DOHH2 (cell line): ENCODE measurements at regions not wholly inside any gene's neighbourhood (a gene's known extent, or its start where the extent isn't known, plus 50 kb on each side); places are given as distances from the start of the nearest gene placed in this dataset.

Experiments
- H3F3A ChIP-seq: fragments of 200-600 bp; sonication (generic), shearing (Covaris generic); 2 replicates; pipeline ENCODE4 v1.6.0; 2016; ENCODE audit warnings: antibody characterized with exemption, mild to moderate bottlenecking; ENCODE audit not compliant: control insufficient read depth, insufficient read depth
- H3K27ac ChIP-seq: fragments of 200-600 bp; sonication (generic); 2 replicates; pipeline ENCODE4 v1.5.1; 2014; ENCODE audit warnings: low read depth, mild to moderate bottlenecking, low read length, moderate library complexity
- H3K27me3 ChIP-seq: fragments of 200-600 bp; sonication (generic); 2 replicates; pipeline ENCODE4 v1.6.1; 2014; ENCODE audit warnings: mild to moderate bottlenecking, low read length, mixed read lengths; ENCODE audit not compliant: control insufficient read depth
- H3K36me3 ChIP-seq: fragments of 200-600 bp; sonication (generic); 2 replicates; pipeline ENCODE4 v1.6.1; 2014; ENCODE audit warnings: mild to moderate bottlenecking, low read length, moderate library complexity, mixed read lengths; ENCODE audit not compliant: control insufficient read depth
- H3K4me1 ChIP-seq: fragments of 200-600 bp; sonication (generic); 2 replicates; pipeline ENCODE4 v1.6.1; 2014; ENCODE audit warnings: mild to moderate bottlenecking, low read length, mixed read lengths; ENCODE audit not compliant: control insufficient read depth
- H3K4me2 ChIP-seq: fragments of 200-600 bp; sonication (generic); 2 replicates; pipeline ENCODE4 v1.6.0; 2014; ENCODE audit warnings: mild to moderate bottlenecking, low read length, moderate library complexity
- H3K4me3 ChIP-seq: fragments of 200-600 bp; sonication (generic); 2 replicates; pipeline ENCODE4 v1.5.1; 2014; ENCODE audit warnings: mild to moderate bottlenecking, low read length, mixed read lengths
- H3K79me2 ChIP-seq: fragments of 200-600 bp; sonication (generic); 2 replicates; pipeline ENCODE4 v1.6.1; 2014; ENCODE audit warnings: mild to moderate bottlenecking, low read length, mixed read lengths; ENCODE audit not compliant: control insufficient read depth
- H3K9me2 ChIP-seq: fragments of 200-600 bp; sonication (generic); replicated peaks from 2 replicates; pipeline ENCODE4 v1.6.1; 2014; ENCODE audit warnings: mild to moderate bottlenecking, low read length, mixed read lengths; ENCODE audit not compliant: control insufficient read depth
- H3K9me3 ChIP-seq: fragments of 200-600 bp; sonication (generic); 2 replicates; pipeline ENCODE4 v1.6.1; 2014; ENCODE audit warnings: antibody characterized with exemption, low read length, mixed read lengths; ENCODE audit not compliant: control insufficient read depth, insufficient read depth
- H4K20me1 ChIP-seq: fragments of 200-600 bp; sonication (generic); 2 replicates; pipeline ENCODE4 v1.6.0; 2014; ENCODE audit warnings: low read depth, mild to moderate bottlenecking, antibody characterized with exemption, low read length, moderate library complexity; ENCODE audit not compliant: control insufficient read depth, insufficient read depth
- EZH2phosphoT487 ChIP-seq: fragments of 200-600 bp; sonication (generic); IDR thresholded peaks from 2 replicates; pipeline ENCODE4 v1.6.1; 2017; ENCODE audit warnings: borderline replicate concordance, mild to moderate bottlenecking, antibody characterized with exemption, low read length, moderate library complexity, mixed read lengths
- TF ChIP-seq, protein P1 (sequence below): fragments of 200-600 bp; sonication (generic); IDR thresholded peaks from one replicate; pipeline ENCODE4 v1.5.1; 2014; ENCODE audit warnings: antibody characterized with exemption, mild to moderate bottlenecking, low read depth, low read length; ENCODE audit not compliant: poor library complexity, severe bottlenecking

DNA sequence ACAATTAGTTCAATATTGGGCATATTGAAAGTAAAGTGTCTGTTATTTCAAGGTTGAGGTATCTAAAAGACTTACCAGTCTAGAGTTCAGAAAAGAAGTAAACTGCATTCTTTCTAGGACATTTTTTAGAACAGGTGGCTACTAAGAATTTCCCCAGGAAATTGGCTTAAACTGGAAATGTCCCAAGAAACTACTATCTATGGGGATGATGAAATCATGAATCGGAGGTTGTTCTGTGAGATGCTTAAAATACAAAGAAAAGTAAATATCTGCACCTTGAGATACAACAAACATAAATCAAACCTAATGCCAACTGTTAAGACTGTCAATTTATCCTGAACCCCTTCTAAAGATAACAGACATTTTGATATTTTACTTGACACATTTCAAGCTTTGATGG lies 226.5 kb upstream of the NREP start:
- TF ChIP-seq, protein P1, sequence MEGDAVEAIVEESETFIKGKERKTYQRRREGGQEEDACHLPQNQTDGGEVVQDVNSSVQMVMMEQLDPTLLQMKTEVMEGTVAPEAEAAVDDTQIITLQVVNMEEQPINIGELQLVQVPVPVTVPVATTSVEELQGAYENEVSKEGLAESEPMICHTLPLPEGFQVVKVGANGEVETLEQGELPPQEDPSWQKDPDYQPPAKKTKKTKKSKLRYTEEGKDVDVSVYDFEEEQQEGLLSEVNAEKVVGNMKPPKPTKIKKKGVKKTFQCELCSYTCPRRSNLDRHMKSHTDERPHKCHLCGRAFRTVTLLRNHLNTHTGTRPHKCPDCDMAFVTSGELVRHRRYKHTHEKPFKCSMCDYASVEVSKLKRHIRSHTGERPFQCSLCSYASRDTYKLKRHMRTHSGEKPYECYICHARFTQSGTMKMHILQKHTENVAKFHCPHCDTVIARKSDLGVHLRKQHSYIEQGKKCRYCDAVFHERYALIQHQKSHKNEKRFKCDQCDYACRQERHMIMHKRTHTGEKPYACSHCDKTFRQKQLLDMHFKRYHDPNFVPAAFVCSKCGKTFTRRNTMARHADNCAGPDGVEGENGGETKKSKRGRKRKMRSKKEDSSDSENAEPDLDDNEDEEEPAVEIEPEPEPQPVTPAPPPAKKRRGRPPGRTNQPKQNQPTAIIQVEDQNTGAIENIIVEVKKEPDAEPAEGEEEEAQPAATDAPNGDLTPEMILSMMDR: no peak
- no peak for TF ChIP-seq EZH2phosphoT487
- H3K4me3 ChIP-seq: no peak overlapping the region

DNA sequence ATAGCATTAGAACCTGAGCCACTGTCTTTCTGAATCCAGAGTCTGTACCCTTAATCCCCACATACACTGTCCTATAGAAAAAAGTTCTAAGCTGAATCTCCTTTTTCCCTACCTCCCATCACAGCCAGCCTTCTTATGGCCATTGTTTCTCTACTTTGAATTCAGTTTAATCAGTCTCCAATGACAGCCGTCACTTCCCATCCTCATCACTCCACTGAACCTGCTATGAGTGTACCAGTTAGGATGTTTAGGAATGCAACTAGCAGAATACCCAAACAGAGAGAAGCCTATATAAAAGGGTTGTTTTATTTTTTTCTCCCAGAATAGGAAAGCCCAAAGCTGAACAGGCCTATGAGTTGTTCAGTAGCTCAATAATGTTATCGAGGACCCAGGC lies 220.4 kb upstream of the NREP start:
- H3K4me3 ChIP-seq: no peak overlapping the region
- H3K4me2 ChIP-seq: no peak overlapping the region
- no peak overlapping the region for H3K27ac ChIP-seq
- H3K27me3 ChIP-seq: peaks cover 4% of the 10 kb centered on the region
- H3K36me3 ChIP-seq: no peaks in the 10 kb centered on the region
- H3F3A ChIP-seq: no peaks in the 10 kb centered on the region
- TF ChIP-seq EZH2phosphoT487: no peak
- TF ChIP-seq, protein P1: no peak
- 0 out of 2 replicates have a peak, but pooled peaks cover 2% of the 10 kb centered on the region for H3K4me1 ChIP-seq
- H3K9me3 ChIP-seq: no peaks in the 10 kb centered on the region
- H4K20me1 ChIP-seq: no peaks in the 10 kb centered on the region
- no peaks in the 10 kb centered on the region for H3K9me2 ChIP-seq
- no peaks in the 10 kb centered on the region for H3K79me2 ChIP-seq

More for the DNA sequence above, 226.5 kb upstream of the NREP start:
- Histone ChIP-seq H3K4me2 (no peak overlapping the region), H3K79me2 (no peaks in the 10 kb centered on the region), H3K36me3 (no peaks in the 10 kb centered on the region), H3K4me1 (no peaks in the 10 kb centered on the region), H4K20me1 (no peaks in the 10 kb centered on the region), H3K9me2 (no peaks in the 10 kb centered on the region), H3K27me3 (no peaks in the 10 kb centered on the region), H3K9me3 (no peaks in the 10 kb centered on the region), H3F3A (no peaks in the 10 kb centered on the region), H3K27ac (no peak overlapping the region)

DNA sequence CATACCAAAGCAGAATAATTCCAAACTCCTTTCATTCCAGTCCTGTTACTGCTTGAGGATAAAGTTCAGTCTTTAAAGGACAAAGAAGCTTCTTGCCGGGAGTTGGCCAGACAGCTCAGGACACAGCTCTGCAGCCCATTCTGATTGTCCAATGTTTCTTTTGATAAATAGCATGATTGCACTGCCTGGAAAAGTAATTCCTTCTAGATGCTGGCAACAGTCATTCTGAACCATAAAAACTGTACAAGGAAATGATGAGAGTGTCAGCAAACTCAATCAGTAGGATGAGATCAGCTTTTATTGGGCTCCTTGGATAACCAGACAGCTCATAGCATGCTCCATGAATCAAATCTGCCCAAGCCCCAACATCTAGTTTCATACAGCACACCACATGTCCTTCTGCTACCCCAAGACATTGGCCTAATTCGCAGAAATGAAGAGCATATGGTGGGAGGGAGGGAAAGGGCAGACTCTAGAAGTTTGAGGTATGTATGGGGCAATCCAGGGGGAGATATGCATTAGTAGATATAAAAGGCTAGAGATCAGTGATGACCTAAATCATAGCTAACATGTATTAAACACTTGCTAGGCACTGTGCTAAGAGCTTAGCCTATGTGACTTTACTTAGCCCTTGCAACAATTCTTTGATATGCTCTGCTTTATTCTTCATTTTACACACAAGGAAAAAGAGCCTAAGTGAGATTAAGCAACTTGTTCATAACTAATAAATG lies 219.9 kb upstream of the NREP start:
- peaks cover 4% of the 10 kb centered on the region; the same call in 1 of the 2 replicates for H3K4me1 ChIP-seq
- H3K27ac ChIP-seq: no peak overlapping the region

More for the DNA sequence above, 219.9 kb upstream of the NREP start:
- H3K36me3 ChIP-seq: no peaks in the 10 kb centered on the region
- no peaks in the 10 kb centered on the region for H3F3A ChIP-seq
- no peak overlapping the region for H3K4me3 ChIP-seq
- TF ChIP-seq, protein P1: no peak
- no peak for TF ChIP-seq EZH2phosphoT487
- H3K79me2 ChIP-seq: no peaks in the 10 kb centered on the region
- no peaks in the 10 kb centered on the region for H4K20me1 ChIP-seq
- H3K9me2 ChIP-seq: no peaks in the 10 kb centered on the region
- peaks cover 4% of the 10 kb centered on the region for H3K27me3 ChIP-seq
- no peak overlapping the region for H3K4me2 ChIP-seq
- no peaks in the 10 kb centered on the region for H3K9me3 ChIP-seq
